ENCODE measurements at regions not wholly inside any gene's neighbourhood (a gene's known extent, or its start where the extent isn't known, plus 50 kb on each side); places are given as distances from the start of the nearest gene placed in this dataset.
A peak's percentile ranks its signal among the peaks of the same experiment; 100 is the strongest.

DNA sequence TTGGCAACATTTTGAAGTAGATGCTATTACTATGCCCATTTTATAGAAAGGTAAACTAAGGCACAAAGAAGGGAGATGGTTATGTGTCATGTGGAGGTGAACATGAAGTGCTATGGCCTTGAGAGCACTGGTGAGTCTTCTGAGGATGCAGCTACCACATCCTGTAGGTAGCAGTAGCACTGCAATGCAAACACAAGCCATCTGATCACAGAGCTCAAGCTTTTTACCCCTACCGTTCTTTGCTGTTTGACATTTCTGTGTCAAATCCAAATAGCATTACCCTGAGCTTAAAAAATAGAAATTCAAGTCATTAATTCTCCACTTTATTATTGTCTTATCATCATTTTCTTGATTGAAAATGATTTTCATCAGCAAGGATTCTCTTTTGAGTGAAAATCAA is 382.9 kb downstream of the KCTD12 start:
- Mint-ChIP-seq H3K36me3 (ENCODE audit: low read depth) (no peaks in the 10 kb centered on the region), H3K27ac (no peak overlapping the region), H3K4me1 (no peaks in the 10 kb centered on the region), H3K27me3 (ENCODE audit: low read depth) (peaks cover 4% of the 10 kb centered on the region), H3K4me3 (no peak overlapping the region), H3K9me3 (no peaks in the 10 kb centered on the region)
- no peak for TF ChIP-seq CTCF (IDR thresholded peaks at IDR 0.05; ENCODE audit: unreplicated experiment in 3 of 3)

DNA sequence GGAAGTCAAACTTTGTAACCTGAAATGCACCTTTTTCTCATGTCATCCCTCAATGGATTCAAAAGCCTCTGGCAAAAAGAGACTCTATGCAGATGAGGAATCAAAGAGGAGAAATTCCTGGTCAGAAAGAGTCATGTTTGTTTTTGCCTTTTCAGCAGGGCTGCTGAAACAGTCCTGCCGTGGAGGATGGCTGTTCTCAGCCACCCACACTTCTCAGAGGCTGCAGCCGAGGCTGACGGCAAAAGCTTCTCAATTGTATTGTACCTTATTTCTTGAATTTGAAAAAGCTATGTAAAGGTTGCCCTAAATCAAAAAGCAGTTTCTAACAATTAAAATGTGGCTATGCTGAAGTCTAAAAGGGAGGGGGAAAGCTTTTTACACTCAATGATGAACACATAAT is 385.3 kb downstream of the KCTD12 start:
- Mint-ChIP-seq H3K4me1 (no peaks in the 10 kb centered on the region), H3K27ac (peak overlapping the region in 1 of 3 experiments; percentile 14), H3K9me3 (no peaks in the 10 kb centered on the region), H3K27me3 (ENCODE audit: low read depth) (peaks cover 9% of the 10 kb centered on the region), H3K36me3 (ENCODE audit: low read depth) (no peaks in the 10 kb centered on the region), H3K4me3 (no peak overlapping the region)
- no peak for TF ChIP-seq CTCF (IDR thresholded peaks at IDR 0.05; ENCODE audit: unreplicated experiment in 3 of 3)

GRCh38 chr13:76499891-76500290 is 386.3 kb downstream of the KCTD12 start:
- no peak overlapping the region for H3K27ac Mint-ChIP-seq
- H3K4me1 Mint-ChIP-seq = no peaks in the 10 kb centered on the region
- no peaks in the 10 kb centered on the region for H3K9me3 Mint-ChIP-seq
- no peak overlapping the region for H3K4me3 Mint-ChIP-seq
- H3K36me3 Mint-ChIP-seq (ENCODE audit: low read depth) = no peaks in the 10 kb centered on the region
- peaks cover 9% of the 10 kb centered on the region for H3K27me3 Mint-ChIP-seq (ENCODE audit: low read depth)
- TF ChIP-seq CTCF (IDR thresholded peaks at IDR 0.05; ENCODE audit: unreplicated experiment in 3 of 3) = no peak

DNA sequence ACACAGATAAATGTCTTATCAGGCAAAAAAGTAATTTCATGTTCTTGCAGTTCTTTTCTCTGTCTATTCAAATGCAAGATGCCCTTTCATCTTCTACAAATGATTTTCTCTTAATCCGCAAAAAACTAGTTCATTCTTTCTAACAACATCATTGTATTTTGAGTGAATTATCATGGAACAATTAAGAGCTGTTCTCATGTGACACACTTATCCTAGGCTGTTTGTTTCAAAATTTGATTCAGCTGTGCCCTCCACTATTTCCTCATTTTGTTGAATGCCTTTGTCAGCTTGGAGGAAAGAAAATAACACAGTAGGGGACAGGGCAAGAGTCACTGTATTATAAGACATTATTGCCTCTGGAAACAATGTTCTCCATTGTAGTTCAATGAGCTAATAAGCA is 396.9 kb downstream of the KCTD12 start:
- Mint-ChIP-seq H3K4me3 (no peak overlapping the region), H3K27ac (no peak overlapping the region), H3K9me3 (no peaks in the 10 kb centered on the region), H3K36me3 (ENCODE audit: low read depth) (no peaks in the 10 kb centered on the region), H3K4me1 (no peaks in the 10 kb centered on the region), H3K27me3 (ENCODE audit: low read depth) (no peaks in the 10 kb centered on the region)
- TF ChIP-seq CTCF (IDR thresholded peaks at IDR 0.05; ENCODE audit: unreplicated experiment in 3 of 3) = no peak

- Mint-ChIP-seq H3K9me3 (no peaks in the 10 kb centered on the region), H3K36me3 (ENCODE audit: low read depth) (no peaks in the 10 kb centered on the region), H3K4me3 (no peak overlapping the region), H3K27me3 (ENCODE audit: low read depth) (no peaks in the 10 kb centered on the region), H3K27ac (no peak overlapping the region), H3K4me1 (peaks cover 4% of the 10 kb centered on the region)
- TF ChIP-seq CTCF (IDR thresholded peaks at IDR 0.05; ENCODE audit: unreplicated experiment in 3 of 3) = no peak
Measured at GRCh38 chr13:76481738-76482137, 404.5 kb downstream of the KCTD12 start.

GRCh38 chr13:76474966-76475365 is 411.2 kb downstream of the KCTD12 start:
- no peaks in the 10 kb centered on the region for H3K36me3 Mint-ChIP-seq (ENCODE audit: low read depth)
- no peak for TF ChIP-seq CTCF (IDR thresholded peaks at IDR 0.05; ENCODE audit: unreplicated experiment in 3 of 3)
- H3K4me3 Mint-ChIP-seq = peak overlapping the region in 1 of 3 experiments; percentile 34
- H3K27ac Mint-ChIP-seq = peak overlapping the region; percentile 1 to 86 (median 41)
- no peaks in the 10 kb centered on the region for H3K9me3 Mint-ChIP-seq
- peaks cover 50% of the 10 kb centered on the region for H3K4me1 Mint-ChIP-seq
- H3K27me3 Mint-ChIP-seq (ENCODE audit: low read depth) = peaks cover 3% of the 10 kb centered on the region
